ENCODE measurements at regions not wholly inside any gene's neighbourhood (a gene's known extent, or its start where the extent isn't known, plus 50 kb on each side); places are given as distances from the start of the nearest gene placed in this dataset.
A peak's percentile ranks its signal among the peaks of the same experiment; 100 is the strongest.

- Mint-ChIP-seq H3K9me3 (peaks cover 27% of the 10 kb centered on the region), H3K27ac (no peak overlapping the region), H3K27me3 (ENCODE audit: insufficient read depth) (peaks cover 8% of the 10 kb centered on the region), H3K36me3 (ENCODE audit: low read depth) (peaks cover 8% of the 10 kb centered on the region), H3K4me1 (no peaks in the 10 kb centered on the region), H3K4me3 (no peak overlapping the region)
- DNase-seq = no peak
- Histone ChIP-seq H3K27me3 (ENCODE audit: control insufficient read depth, insufficient read depth, low read length, poor library complexity, severe bottlenecking) (no peaks in the 10 kb centered on the region), H3K9me3 (ENCODE audit: control insufficient read depth, low read length) (peaks cover 25% of the 10 kb centered on the region), H3K4me3 (ENCODE audit: low read length) (no peak overlapping the region), H3K36me3 (ENCODE audit: control insufficient read depth, insufficient read depth, low read length) (no peaks in the 10 kb centered on the region), H3K4me1 (ENCODE audit: control insufficient read depth, insufficient read depth, low read length) (peaks cover 10% of the 10 kb centered on the region), H3K9ac (ENCODE audit: extremely low read depth, low read length, poor library complexity, severe bottlenecking) (no peak overlapping the region), H3K27ac (ENCODE audit: low read depth, low read length) (no peak overlapping the region)
- 91 to 93% methylated on average over 3 to 5 of the region's 5 CpGs for WGBS, 2 experiments (ENCODE audit: insufficient coverage in 1 of 2, insufficient read length in 1 of 2)
- TF ChIP-seq CTCF (conservative IDR thresholded peaks at IDR 0.05) = no peak
Measured at GRCh38 chr13:100879255-100879654, 204.7 kb upstream of the TMTC4 start.

- H3K36me3 Mint-ChIP-seq (ENCODE audit: low read depth) = peaks cover 8% of the 10 kb centered on the region
- H3K4me1 Mint-ChIP-seq = peaks cover 11% of the 10 kb centered on the region
- Histone ChIP-seq H3K27ac (ENCODE audit: low read depth, low read length) (no peak overlapping the region), H3K4me1 (ENCODE audit: control insufficient read depth, insufficient read depth, low read length) (peaks cover 10% of the 10 kb centered on the region), H3K9ac (ENCODE audit: extremely low read depth, low read length, poor library complexity, severe bottlenecking) (no peak overlapping the region), H3K36me3 (ENCODE audit: control insufficient read depth, insufficient read depth, low read length) (no peaks in the 10 kb centered on the region), H3K9me3 (ENCODE audit: control insufficient read depth, low read length) (peaks cover 25% of the 10 kb centered on the region), H3K4me3 (ENCODE audit: low read length) (peak overlapping the region; percentile 58), H3K27me3 (ENCODE audit: control insufficient read depth, insufficient read depth, low read length, poor library complexity, severe bottlenecking) (no peaks in the 10 kb centered on the region)
- peaks cover 8% of the 10 kb centered on the region for H3K27me3 Mint-ChIP-seq (ENCODE audit: insufficient read depth)
- 90 to 93% methylated on average over 2 of the region's 2 CpGs for WGBS, 2 experiments (ENCODE audit: insufficient coverage in 1 of 2, insufficient read length in 1 of 2)
- DNase-seq = no peak
- H3K9me3 Mint-ChIP-seq = peaks cover 27% of the 10 kb centered on the region
- H3K4me3 Mint-ChIP-seq = no peak overlapping the region
- H3K27ac Mint-ChIP-seq = no peak overlapping the region
- TF ChIP-seq CTCF (conservative IDR thresholded peaks at IDR 0.05) = no peak
Measured at GRCh38 chr13:100876044-100876403, 201.4 kb upstream of the TMTC4 start.

GRCh38 chr13:100875392-100876043, 200.9 kb upstream of the TMTC4 start:
- peaks cover 25% of the 10 kb centered on the region for H3K9me3 ChIP-seq (ENCODE audit: control insufficient read depth, low read length)
- no peak for DNase-seq
- H3K36me3 ChIP-seq (ENCODE audit: control insufficient read depth, insufficient read depth, low read length) = no peaks in the 10 kb centered on the region
- peak overlapping the region; percentile 48 for H3K4me3 ChIP-seq (ENCODE audit: low read length)
- peaks cover 10% of the 10 kb centered on the region for H3K4me1 ChIP-seq (ENCODE audit: control insufficient read depth, insufficient read depth, low read length)
- Mint-ChIP-seq H3K36me3 (ENCODE audit: low read depth) (peaks cover 8% of the 10 kb centered on the region), H3K27ac (no peak overlapping the region), H3K9me3 (peaks cover 27% of the 10 kb centered on the region), H3K27me3 (ENCODE audit: insufficient read depth) (peaks cover 8% of the 10 kb centered on the region), H3K4me1 (peaks cover 16% of the 10 kb centered on the region), H3K4me3 (no peak overlapping the region)
- no peak overlapping the region for H3K27ac ChIP-seq (ENCODE audit: low read depth, low read length)
- no peak overlapping the region for H3K9ac ChIP-seq (ENCODE audit: extremely low read depth, low read length, poor library complexity, severe bottlenecking)
- no peak for TF ChIP-seq CTCF (conservative IDR thresholded peaks at IDR 0.05)
- WGBS, 2 experiments (ENCODE audit: insufficient coverage in 1 of 2, insufficient read length in 1 of 2) = 92 to 93% methylated on average over 3 of the region's 3 CpGs
- H3K27me3 ChIP-seq (ENCODE audit: control insufficient read depth, insufficient read depth, low read length, poor library complexity, severe bottlenecking) = no peaks in the 10 kb centered on the region
